ENCODE measurements at regions not wholly inside any gene's neighbourhood (a gene's known extent, or its start where the extent isn't known, plus 50 kb on each side); places are given as distances from the start of the nearest gene placed in this dataset.

DNA sequence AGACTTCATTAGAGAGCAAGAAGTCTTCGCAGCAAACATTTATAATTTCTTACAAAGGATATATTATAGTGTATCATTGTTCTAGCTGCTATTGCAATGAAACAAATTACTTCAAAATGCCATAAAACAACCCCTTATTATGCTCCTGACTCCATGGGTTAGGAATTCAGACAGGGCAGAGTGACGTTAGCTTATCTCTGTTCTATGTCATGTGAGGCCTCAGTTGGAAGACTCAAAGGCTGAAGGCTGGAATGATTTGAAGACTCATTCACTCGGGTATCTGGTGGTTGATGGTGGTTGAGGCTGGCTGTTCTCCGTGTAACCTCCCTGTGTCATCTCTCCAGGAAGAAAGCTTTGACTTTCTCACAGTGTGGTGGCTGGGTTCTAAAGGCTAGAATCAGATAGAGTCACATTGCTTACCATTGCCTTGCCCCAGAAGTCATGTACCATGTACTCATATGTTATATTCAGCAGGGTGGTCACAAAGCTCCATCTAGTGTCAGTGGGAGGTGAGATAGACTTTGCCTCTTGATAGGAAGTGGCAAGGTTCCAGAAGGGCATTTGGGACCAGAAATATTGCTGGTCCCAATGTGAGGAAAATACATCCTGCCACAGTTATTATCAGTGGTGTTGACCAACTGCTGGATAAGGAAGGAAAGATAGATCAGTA, 226.9 kb downstream of the TMEM38B start:
- Histone ChIP-seq H2AFZ (ENCODE audit: low read depth, low read length) (no peak overlapping the region), H3K4me1 (ENCODE audit: control insufficient read depth, extremely low read depth, insufficient read depth, low read length) (no peaks in the 10 kb centered on the region), H3K4me2 (ENCODE audit: insufficient read depth, low read length) (no peak overlapping the region), H3K9me3 (replicated peaks; ENCODE audit: control insufficient read depth, insufficient read depth, low read length) (no peaks in the 10 kb centered on the region), H3K79me2 (ENCODE audit: control insufficient read depth, insufficient read depth, low read length) (no peaks in the 10 kb centered on the region), H3K36me3 (ENCODE audit: control insufficient read depth in 2 of 2, extremely low read depth in 1 of 2, insufficient read depth in 2 of 2, low read length in 2 of 2) (no peaks in the 10 kb centered on the region), H3K27ac (ENCODE audit: insufficient read depth, low read depth, low read length) (no peak overlapping the region), H3K9ac (replicated peaks; ENCODE audit: extremely low read depth, insufficient read depth, low read length) (no peak overlapping the region), H3K27me3 (ENCODE audit: control insufficient read depth in 2 of 2, insufficient read depth in 2 of 2, low read length in 2 of 2) (no peaks in the 10 kb centered on the region), H3K9me1 (replicated peaks; ENCODE audit: control insufficient read depth, extremely low read depth, insufficient read depth, low read length) (no peaks in the 10 kb centered on the region), H4K20me1 (replicated peaks; ENCODE audit: control insufficient read depth, extremely low read depth, insufficient read depth, low read length) (no peaks in the 10 kb centered on the region), H3K4me3 (replicated peaks in 1 of 3; ENCODE audit: insufficient read depth in 1 of 3, low read depth in 1 of 3, low read length in 3 of 3) (no peak overlapping the region)
- intact Hi-C loops (cut with micrococcal nuclease) (no loop called here), dilution Hi-C loops (cut with MboI; ENCODE audit: extremely low pct_ligation_motif_present, low sequenced_read_pairs) (no loop called here)
- ChIA-PET CTCF (no interaction called here), POLR2A (no interaction called here)
- DNase-seq (ENCODE audit: low read depth, low spot score) = no peak
- no TSS peak for BruUV-seq (replicated peaks)
- no peak for FAIRE-seq
- TF ChIP-seq FOS (IDR thresholded peaks at IDR 0.05; ENCODE audit: borderline replicate concordance, insufficient read depth, low read length) = no peak
- TF ChIP-seq MYC (IDR thresholded peaks at IDR 0.05; ENCODE audit: low read depth, low read length) = no peak
- TF ChIP-seq POLR2AphosphoS5 (IDR thresholded peaks at IDR 0.05; ENCODE audit: insufficient read depth, low read depth, low read length) = no peak
- no peak for TF ChIP-seq POLR2A (IDR thresholded peaks at IDR 0.05; ENCODE audit: low read depth, low read length)
- no peak for TF ChIP-seq JUN (IDR thresholded peaks at IDR 0.05; ENCODE audit: borderline replicate concordance, insufficient read depth, insufficient read length, low read depth)
- TF ChIP-seq, protein P1, sequence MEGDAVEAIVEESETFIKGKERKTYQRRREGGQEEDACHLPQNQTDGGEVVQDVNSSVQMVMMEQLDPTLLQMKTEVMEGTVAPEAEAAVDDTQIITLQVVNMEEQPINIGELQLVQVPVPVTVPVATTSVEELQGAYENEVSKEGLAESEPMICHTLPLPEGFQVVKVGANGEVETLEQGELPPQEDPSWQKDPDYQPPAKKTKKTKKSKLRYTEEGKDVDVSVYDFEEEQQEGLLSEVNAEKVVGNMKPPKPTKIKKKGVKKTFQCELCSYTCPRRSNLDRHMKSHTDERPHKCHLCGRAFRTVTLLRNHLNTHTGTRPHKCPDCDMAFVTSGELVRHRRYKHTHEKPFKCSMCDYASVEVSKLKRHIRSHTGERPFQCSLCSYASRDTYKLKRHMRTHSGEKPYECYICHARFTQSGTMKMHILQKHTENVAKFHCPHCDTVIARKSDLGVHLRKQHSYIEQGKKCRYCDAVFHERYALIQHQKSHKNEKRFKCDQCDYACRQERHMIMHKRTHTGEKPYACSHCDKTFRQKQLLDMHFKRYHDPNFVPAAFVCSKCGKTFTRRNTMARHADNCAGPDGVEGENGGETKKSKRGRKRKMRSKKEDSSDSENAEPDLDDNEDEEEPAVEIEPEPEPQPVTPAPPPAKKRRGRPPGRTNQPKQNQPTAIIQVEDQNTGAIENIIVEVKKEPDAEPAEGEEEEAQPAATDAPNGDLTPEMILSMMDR (IDR thresholded peaks at IDR 0.05; ENCODE audit: extremely low read depth in 1 of 2, insufficient read depth in 1 of 2, low read depth in 1 of 2, low read length in 2 of 2) = no peak
- TF ChIP-seq GATA2 (IDR thresholded peaks at IDR 0.05; ENCODE audit: insufficient read depth, insufficient read length, low read depth, low read length) = no peak
- TF ChIP-seq EZH2 (IDR thresholded peaks at IDR 0.05; ENCODE audit: borderline replicate concordance, low read depth, low read length, severe bottlenecking) = no peak
- TF ChIP-seq, protein P2, sequence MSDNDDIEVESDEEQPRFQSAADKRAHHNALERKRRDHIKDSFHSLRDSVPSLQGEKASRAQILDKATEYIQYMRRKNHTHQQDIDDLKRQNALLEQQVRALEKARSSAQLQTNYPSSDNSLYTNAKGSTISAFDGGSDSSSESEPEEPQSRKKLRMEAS (IDR thresholded peaks at IDR 0.05; ENCODE audit: insufficient read depth, insufficient read length) = no peak
